Colon (tissue), 2 donors: ENCODE measurements at regions not wholly inside any gene's neighbourhood (a gene's known extent, or its start where the extent isn't known, plus 50 kb on each side); places are given as distances from the start of the nearest gene placed in this dataset.

Experiments used
- FAIRE-seq: peaks from 2 replicates; lab custom pipeline; 2012; peaks lifted over from hg19 to GRCh38; lab: Jason Lieb, UNC
- donor health status: control.
- donor health status: control.

GRCh38 chr2:140063356-140063755 lies 1283.2 kb upstream of the NXPH2 start:
- no peak for FAIRE-seq

DNA sequence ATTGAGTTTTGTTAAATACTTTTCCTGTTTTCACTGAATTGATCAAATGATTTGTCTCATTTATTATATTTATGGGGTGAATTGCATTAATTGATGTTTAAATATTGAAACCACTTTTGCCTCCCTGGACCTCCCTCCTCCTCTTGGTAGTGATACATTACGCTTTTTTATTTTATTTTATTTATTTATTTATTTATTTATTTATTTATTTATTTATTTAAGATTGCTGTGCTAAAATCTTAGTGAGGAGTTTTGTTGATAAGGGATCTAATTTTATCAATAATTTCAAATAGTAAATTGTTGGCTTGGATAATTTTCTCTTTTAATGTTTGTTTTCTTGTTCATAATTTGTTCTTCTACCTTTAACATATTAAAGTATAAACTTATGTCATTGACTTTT lies 1281.0 kb upstream of the NXPH2 start:
- no peak for FAIRE-seq

- no peak for FAIRE-seq
Measured at GRCh38 chr2:140057928-140058327, 1277.7 kb upstream of the NXPH2 start.

DNA sequence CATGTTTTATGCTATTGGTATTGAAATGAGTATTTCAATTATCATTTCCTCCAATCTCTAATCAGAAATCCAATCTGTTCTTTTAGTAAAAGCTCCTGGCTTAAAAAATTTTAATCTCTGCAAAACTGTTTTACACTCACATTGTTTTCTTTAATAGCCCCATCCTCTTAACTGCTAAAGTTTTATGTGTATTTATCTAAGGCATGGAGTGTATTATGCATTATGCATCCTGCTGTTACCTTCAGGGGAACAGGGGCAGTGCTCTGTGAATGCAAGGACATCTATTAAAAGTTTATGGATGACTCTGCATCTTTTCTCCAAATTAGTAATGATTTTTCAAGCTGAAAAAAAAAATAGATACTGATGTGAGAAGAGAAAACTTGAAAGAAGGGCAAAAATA lies 1261.6 kb upstream of the NXPH2 start:
- FAIRE-seq: no peak

DNA sequence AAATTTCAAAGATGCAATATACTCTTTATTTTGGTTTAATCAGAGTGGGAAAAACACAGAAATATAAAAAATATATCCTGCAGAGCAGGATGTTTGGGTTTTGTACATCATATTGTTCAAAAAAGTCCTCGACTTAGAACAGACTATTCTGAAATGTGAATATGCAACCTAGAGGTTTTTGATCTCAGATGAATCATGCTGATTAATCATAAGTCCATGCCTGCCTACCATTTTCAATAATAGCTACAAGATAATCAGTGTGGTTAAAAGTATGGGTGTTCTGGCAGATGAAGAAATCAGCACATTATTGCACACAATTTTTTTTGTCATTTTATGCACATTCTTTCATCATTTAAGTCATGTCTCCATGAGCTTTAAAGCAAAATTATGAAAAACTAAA lies 1261.0 kb upstream of the NXPH2 start:
- FAIRE-seq: no peak

DNA sequence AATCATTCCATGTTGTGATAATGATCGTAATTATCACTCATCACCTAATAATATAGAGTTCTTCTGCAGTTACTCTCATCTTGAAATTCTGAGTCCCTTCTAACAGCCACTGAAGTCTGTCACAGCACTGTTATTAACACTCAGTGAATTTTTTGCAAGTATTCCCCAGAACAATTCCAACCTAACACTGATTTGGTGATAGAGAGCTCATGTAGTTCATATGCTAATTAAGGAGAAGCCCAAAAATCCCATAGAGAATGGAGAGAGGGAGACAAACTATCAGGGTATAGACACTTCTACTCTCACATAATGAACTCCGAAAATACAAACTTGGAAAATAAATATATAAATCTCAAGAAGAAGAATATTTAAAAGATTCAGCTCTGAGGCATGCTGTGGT lies 1253.4 kb upstream of the NXPH2 start:
- no peak for FAIRE-seq

DNA sequence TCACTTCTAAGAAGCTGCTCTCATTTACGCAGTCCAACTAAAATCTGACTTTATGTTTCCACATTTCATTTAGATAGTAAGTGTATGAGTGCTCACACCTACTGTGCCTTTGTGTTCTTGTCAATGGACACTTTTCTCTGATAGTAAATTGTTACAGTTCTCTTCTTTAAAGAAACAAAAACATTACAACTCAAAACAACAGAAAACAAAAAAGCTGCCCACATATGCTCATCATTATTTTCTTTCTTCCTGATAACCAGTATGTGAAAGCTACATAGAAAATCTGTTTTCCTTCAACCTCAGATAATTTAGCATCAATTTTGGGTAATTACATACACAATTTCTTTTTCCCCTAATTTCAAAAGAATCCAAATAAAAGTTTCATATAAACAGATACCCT lies 1247.8 kb upstream of the NXPH2 start:
- FAIRE-seq: no peak

DNA sequence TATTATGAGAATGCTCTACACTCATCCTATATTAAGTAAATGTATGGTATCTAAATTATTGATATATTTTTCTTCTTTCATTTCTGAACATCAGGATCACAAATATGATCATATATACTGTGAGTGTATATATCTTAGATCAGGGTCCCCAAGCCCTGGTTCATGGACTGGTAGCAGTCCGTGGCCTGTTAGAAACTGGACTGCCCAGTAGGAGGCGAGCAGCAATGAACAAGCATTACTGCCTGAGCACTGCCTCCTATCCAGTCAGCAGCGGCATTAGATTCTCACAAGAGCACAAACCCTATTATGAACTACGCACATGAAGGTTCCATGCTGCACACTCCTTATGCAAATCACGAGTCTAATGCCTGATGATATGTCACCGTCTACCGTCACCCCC lies 1247.1 kb upstream of the NXPH2 start:
- no peak for FAIRE-seq

- no peak for FAIRE-seq
Measured at GRCh38 chr2:140023291-140023690, 1243.1 kb upstream of the NXPH2 start.

GRCh38 chr2:140018541-140018940 lies 1238.4 kb upstream of the NXPH2 start:
- FAIRE-seq: no peak

- FAIRE-seq: no peak
Measured at GRCh38 chr2:140014204-140014546, 1234.0 kb upstream of the NXPH2 start.

DNA sequence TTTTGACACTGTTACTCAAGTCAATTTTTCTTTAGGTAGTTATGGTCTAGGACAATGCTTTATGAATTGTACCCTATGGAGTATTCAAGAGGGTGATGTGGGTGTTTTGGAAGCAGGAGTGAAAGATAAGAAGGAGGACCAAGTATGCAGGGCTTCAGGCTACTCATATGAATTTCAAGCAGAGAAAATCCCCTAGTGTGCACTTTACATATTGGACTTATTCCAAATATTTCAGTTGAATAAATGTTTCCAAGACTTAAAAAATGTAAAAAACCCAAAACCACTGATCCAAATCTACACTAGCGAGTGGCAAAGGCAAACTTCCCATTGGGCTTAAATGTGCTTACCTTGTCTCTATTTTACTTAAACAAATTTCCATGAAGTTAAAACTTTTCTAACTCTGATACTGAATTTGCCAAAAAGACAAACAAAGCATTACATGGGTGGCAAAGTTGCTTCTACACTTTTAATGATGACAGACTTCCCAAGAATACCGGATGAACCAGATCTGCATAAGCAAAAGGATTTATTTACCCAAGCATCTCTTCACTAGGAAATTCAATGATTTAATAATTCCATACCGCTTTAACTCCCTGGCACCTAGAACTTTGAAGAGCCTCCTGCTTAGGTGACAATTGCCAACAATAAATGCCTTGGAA lies 1233.5 kb upstream of the NXPH2 start:
- no peak for FAIRE-seq

GRCh38 chr2:140011287-140011686 lies 1231.1 kb upstream of the NXPH2 start:
- FAIRE-seq: no peak

- no peak for FAIRE-seq
Measured at GRCh38 chr2:140002110-140002509, 1221.9 kb upstream of the NXPH2 start.

- FAIRE-seq: no peak
Measured at GRCh38 chr2:139992711-139993345, 1212.6 kb upstream of the NXPH2 start.

DNA sequence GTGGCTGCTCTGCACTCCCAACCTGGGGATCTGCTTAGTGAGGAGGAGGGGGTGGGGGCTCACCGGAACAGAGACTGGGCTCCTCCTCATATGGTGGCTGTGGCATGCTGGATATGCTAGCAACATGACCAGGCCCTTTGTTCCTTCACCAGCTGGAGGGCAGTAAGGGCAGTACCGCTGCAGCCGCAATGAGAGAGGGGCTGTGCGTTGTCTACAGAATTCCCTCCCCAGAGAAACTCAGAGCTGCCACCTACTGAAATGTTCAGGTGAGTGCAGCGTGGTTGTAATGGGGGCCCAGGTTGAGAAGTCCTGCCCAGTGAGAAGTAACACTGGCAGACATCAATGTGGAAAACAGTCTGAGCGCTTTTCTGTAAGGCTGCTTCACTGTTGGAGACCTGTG lies 1211.9 kb upstream of the NXPH2 start:
- FAIRE-seq: no peak

DNA sequence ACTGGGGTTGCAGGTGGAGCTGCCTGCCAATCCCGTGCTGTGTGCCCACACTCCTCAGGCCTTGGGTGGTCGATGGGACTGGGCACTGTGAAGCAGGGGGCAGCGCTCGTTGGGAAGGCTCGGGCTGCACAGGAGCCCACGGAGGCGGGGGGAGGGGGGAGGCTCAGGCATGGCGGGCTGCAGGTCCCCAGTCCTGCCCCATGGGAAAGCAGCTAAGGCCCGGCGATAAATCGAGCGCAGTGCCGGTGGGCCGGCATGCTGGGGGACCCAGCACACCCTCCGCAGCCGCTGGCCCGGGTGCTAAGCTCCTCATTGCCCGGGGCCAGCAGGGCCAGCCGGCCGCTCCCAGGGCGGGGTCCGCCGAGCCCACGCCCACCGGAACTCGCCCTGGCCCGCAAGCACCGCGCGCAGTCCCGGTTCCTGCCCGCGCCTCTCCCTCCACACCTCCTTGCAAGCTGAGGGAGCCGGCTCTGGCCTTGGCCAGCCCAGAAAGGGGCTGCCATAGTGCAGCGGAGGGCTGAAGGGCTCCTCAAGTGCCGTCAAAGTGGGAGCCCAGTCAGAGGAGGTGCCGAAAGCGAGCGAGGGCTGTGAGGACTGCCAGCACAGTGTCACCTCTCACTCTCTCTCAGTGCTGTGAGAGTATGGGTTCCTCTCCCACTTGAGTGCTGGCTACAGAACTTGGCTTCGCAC lies 1210.6 kb upstream of the NXPH2 start:
- no peak for FAIRE-seq

GRCh38 chr2:139969323-139969722 lies 1189.1 kb upstream of the NXPH2 start:
- FAIRE-seq: no peak

- no peak for FAIRE-seq
Measured at GRCh38 chr2:139968588-139968987, 1188.4 kb upstream of the NXPH2 start.

DNA sequence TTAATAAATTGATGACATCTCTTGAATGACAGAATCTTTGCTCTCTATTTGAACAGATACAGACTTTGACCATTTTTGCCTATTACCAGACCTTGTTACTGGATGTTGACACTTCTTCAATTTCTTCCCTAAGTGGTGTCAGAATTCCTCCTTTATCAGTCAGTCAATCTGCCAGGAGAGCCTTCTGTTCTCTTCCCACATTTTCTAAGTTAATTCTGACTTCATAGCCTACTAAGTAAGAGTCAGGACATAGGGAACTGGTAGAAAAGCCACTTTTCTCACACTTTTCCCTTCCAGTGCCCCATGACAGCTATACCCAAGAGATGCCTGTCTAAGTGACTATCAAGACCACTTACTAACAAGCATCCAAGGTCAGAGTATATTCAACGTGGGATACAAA lies 1187.5 kb upstream of the NXPH2 start:
- no peak for FAIRE-seq

- no peak for FAIRE-seq
Measured at GRCh38 chr2:139964721-139965440, 1184.7 kb upstream of the NXPH2 start.

DNA sequence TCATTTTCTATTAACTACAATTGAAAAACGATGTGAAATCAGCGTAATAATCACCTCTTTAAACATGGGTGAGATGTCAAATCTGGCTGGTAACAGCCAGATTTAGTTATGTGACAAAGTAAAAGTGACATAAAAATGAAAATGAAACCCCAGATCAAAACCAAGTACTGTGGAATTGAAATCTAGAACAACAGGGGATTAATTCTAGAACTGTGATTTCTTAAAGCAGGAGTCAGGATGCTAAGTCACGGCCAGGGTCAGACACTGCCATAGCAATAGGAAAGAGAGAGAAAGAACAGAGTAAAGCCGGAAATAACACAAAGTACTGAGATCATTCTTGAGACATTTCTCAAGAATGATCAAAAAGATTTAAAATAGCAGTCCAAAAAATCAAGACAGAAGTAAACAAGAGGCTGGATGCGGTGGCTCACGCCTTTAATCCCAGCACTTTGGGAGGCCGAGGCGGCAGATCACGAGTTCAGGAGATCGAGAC lies 1183.7 kb upstream of the NXPH2 start:
- no peak for FAIRE-seq
